HFFc6 (cell line): ENCODE measurements at regions not wholly inside any gene's neighbourhood (a gene's known extent, or its start where the extent isn't known, plus 50 kb on each side); places are given as distances from the start of the nearest gene placed in this dataset.

Source experiments
- DNase-seq: peaks from one replicate; pipeline ENCODE4 v3.0.0-alpha.2; 2018
- H3K27ac Mint-ChIP-seq: 2 replicates; pipeline ENCODE4 v1.8.0; 2020; ENCODE audit warnings: mild to moderate bottlenecking, mixed read lengths
- H3K27me3 Mint-ChIP-seq: 2 replicates; pipeline ENCODE4 v1.8.0; 2021; ENCODE audit warnings: mild to moderate bottlenecking, moderate library complexity, mixed read lengths; ENCODE audit not compliant: insufficient read depth
- H3K36me3 Mint-ChIP-seq: 2 replicates; pipeline ENCODE4 v1.8.0; 2021; ENCODE audit warnings: low read depth, mixed read lengths
- H3K4me1 Mint-ChIP-seq: 2 replicates; pipeline ENCODE4 v1.8.0; 2020; ENCODE audit warnings: low read depth, mixed read lengths
- H3K4me3 Mint-ChIP-seq: 2 replicates; pipeline ENCODE4 v1.8.0; 2020; ENCODE audit warnings: mild to moderate bottlenecking, moderate library complexity, mixed read lengths
- H3K9me3 Mint-ChIP-seq: 2 replicates; pipeline ENCODE4 v1.8.0; 2020; ENCODE audit warnings: mild to moderate bottlenecking, mixed read lengths
- TF ChIP-seq, protein P1 (sequence below): fragments of 200-600 bp; sonication (generic); IDR thresholded peaks from 2 replicates; pipeline ENCODE4 v1.5.0; 2021; ENCODE audit warnings: antibody characterized with exemption, mild to moderate bottlenecking

- H3K27ac Mint-ChIP-seq = no peak overlapping the region
- H3K4me1 Mint-ChIP-seq = peaks cover 23% of the 10 kb centered on the region
Measured at GRCh38 chr6:142534076-142534475, 232.3 kb downstream of the ADGRG6 start.

DNA sequence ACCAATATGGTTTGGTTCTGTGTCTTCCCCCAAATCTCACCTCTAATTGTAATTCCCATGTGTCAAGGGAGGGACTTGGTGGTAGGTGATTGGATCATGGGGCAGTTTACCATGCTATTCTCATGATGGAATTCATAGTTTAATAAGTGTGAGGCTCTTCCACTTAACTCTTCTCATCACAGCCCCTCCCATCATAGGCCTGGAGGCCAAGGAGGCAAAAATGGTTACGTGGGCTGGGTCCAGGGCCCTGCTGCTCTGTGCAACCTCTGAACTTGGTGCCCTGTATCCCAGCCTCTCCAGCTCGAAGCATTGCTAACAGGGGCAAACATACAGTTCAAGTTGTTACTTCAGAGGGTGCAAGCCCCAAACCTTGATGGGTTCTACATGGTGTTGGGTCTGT lies 232.7 kb downstream of the ADGRG6 start:
- peaks cover 10% of the 10 kb centered on the region for H3K36me3 Mint-ChIP-seq
- peaks cover 23% of the 10 kb centered on the region for H3K4me1 Mint-ChIP-seq
- peaks cover 4% of the 10 kb centered on the region for H3K27me3 Mint-ChIP-seq
- no peak overlapping the region for H3K4me3 Mint-ChIP-seq
- TF ChIP-seq, protein P1, sequence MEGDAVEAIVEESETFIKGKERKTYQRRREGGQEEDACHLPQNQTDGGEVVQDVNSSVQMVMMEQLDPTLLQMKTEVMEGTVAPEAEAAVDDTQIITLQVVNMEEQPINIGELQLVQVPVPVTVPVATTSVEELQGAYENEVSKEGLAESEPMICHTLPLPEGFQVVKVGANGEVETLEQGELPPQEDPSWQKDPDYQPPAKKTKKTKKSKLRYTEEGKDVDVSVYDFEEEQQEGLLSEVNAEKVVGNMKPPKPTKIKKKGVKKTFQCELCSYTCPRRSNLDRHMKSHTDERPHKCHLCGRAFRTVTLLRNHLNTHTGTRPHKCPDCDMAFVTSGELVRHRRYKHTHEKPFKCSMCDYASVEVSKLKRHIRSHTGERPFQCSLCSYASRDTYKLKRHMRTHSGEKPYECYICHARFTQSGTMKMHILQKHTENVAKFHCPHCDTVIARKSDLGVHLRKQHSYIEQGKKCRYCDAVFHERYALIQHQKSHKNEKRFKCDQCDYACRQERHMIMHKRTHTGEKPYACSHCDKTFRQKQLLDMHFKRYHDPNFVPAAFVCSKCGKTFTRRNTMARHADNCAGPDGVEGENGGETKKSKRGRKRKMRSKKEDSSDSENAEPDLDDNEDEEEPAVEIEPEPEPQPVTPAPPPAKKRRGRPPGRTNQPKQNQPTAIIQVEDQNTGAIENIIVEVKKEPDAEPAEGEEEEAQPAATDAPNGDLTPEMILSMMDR = no peak
- peaks cover 19% of the 10 kb centered on the region for H3K9me3 Mint-ChIP-seq
- no peak for DNase-seq
- H3K27ac Mint-ChIP-seq = no peak overlapping the region

More at GRCh38 chr6:142534076-142534475, 232.3 kb downstream of the ADGRG6 start:
- no peak overlapping the region for H3K4me3 Mint-ChIP-seq
- peaks cover 4% of the 10 kb centered on the region for H3K27me3 Mint-ChIP-seq
- TF ChIP-seq, protein P1 = no peak
- H3K36me3 Mint-ChIP-seq = peaks cover 10% of the 10 kb centered on the region
- peaks cover 19% of the 10 kb centered on the region for H3K9me3 Mint-ChIP-seq
- no peak for DNase-seq

DNA sequence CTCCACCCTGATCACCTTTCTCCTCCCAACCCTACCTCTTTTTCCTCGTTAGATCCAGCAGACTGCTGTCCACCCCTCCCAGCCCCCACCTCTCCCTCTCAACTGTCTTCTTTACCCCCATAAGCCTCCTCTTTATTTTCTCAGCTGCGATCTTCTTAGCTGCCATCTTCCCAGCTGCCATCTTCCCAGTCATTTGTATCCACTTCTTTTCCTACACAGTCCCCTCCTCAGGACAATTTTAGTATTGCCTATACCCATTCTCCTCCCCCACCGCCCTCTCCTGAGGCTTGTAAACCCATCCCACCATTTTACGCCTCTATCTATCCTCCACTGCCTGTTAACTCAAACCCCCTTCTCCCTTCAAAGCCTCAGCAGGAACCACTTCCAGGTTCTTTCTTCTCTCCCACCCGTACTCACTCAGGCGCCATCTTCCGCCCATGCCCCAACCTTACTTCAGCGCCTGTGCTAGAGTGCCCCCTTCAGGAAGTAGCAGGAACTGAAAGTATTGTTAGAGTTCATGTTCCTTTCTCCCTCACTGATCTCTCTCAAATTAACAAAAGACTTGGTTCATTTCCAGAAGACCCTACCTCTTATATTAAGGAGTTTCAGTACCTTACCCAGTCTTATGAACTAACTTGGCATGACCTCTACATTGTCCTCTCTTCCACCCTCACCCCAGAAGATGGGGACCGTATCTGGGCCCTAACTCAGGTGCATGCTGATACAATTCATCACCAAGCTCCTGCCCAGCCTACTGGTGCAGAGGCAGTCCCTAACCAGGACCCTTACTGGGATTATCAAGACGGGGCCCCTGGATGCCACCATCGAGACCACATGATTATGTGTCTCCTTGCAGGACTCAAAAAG lies 236.0 kb downstream of the ADGRG6 start:
- TF ChIP-seq, protein P1 = peak; percentile 91
- H3K27me3 Mint-ChIP-seq = peaks cover 2% of the 10 kb centered on the region
- peak overlapping the region; percentile 31 for H3K4me3 Mint-ChIP-seq
- H3K36me3 Mint-ChIP-seq = peaks cover 10% of the 10 kb centered on the region
- peaks cover 17% of the 10 kb centered on the region for H3K4me1 Mint-ChIP-seq
- H3K9me3 Mint-ChIP-seq = peaks cover 19% of the 10 kb centered on the region
- DNase-seq = peak; percentile 12
- H3K27ac Mint-ChIP-seq = peak overlapping the region; percentile 36; the same call in 1 of the 2 replicates

GRCh38 chr6:142542704-142543233 lies 241.0 kb downstream of the ADGRG6 start:
- DNase-seq = peak; percentile 81
- Mint-ChIP-seq H3K27me3 (no peaks in the 10 kb centered on the region; the same call in 1 of the 2 replicates), H3K9me3 (no peaks in the 10 kb centered on the region), H3K36me3 (no peaks in the 10 kb centered on the region), H3K4me1 (peaks cover 17% of the 10 kb centered on the region), H3K4me3 (no peak overlapping the region), H3K27ac (peak overlapping the region; percentile 63)
- TF ChIP-seq, protein P1 = no peak

DNA sequence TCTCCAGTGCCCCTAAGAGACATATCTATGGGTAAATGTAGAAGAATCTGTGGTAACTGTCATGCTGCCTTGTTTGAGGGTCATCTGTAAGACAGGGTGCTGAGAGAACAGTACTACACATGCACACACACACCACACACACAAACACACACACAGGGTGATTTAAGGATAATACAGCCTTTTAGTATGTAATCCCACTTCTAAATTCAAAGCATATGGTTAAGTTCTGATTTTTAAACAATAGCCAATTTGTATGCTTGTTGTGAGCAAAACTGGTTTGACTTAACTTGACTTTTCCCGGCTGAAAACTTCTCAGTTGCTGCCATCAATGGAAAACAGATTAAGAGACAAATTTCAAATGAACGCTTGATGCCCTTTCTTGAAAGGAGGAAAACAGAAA lies 241.8 kb downstream of the ADGRG6 start:
- TF ChIP-seq, protein P1 = no peak
- Mint-ChIP-seq H3K27me3 (no peaks in the 10 kb centered on the region; the same call in 1 of the 2 replicates), H3K9me3 (no peaks in the 10 kb centered on the region), H3K27ac (no peak overlapping the region), H3K36me3 (no peaks in the 10 kb centered on the region), H3K4me3 (no peak overlapping the region), H3K4me1 (peaks cover 10% of the 10 kb centered on the region)
- no peak for DNase-seq
